GM12873 (cell line): ENCODE measurements at regions not wholly inside any gene's neighbourhood (a gene's known extent, or its start where the extent isn't known, plus 50 kb on each side); places are given as distances from the start of the nearest gene placed in this dataset.

Experiments
- TF ChIP-seq, protein P1 (sequence below): IDR thresholded peaks from 2 replicates; pipeline ENCODE4 v1.5.1; 2012; ENCODE audit warnings: low read depth, mild to moderate bottlenecking, moderate library complexity, low read length, control low read depth; ENCODE audit not compliant: insufficient read depth; ENCODE audit errors: missing control alignments

DNA sequence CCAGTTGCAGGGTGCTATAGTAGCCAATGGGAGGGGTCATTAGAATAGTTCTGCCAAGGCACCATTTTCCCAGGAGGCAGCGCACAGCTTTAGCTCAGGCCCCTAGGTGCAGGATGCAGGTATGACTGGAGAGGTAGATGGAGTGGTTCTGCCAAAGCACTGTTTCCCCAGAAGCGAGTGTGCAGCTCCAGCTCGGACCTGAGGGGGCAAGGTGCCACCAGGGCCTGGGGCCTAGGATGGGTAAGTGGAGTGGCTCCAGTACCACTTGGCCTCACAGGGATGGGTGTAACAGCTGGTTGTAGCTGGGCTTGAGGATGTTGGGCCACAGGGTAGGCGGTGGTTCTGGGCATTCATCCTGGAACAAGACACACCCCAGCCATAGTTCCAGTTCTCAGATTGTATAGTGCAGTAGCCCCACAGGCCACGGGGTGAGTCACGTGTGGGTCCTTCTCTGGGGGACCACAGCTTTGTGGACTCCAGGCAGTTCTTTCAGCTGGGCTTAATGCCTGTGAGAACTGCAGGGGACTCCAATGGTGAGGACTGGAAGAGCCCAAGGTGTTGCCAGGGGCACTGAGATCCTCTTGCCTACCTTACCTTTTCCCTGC is 185.5 kb upstream of the ANKH start:
- TF ChIP-seq, protein P1, sequence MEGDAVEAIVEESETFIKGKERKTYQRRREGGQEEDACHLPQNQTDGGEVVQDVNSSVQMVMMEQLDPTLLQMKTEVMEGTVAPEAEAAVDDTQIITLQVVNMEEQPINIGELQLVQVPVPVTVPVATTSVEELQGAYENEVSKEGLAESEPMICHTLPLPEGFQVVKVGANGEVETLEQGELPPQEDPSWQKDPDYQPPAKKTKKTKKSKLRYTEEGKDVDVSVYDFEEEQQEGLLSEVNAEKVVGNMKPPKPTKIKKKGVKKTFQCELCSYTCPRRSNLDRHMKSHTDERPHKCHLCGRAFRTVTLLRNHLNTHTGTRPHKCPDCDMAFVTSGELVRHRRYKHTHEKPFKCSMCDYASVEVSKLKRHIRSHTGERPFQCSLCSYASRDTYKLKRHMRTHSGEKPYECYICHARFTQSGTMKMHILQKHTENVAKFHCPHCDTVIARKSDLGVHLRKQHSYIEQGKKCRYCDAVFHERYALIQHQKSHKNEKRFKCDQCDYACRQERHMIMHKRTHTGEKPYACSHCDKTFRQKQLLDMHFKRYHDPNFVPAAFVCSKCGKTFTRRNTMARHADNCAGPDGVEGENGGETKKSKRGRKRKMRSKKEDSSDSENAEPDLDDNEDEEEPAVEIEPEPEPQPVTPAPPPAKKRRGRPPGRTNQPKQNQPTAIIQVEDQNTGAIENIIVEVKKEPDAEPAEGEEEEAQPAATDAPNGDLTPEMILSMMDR, result no peak

DNA sequence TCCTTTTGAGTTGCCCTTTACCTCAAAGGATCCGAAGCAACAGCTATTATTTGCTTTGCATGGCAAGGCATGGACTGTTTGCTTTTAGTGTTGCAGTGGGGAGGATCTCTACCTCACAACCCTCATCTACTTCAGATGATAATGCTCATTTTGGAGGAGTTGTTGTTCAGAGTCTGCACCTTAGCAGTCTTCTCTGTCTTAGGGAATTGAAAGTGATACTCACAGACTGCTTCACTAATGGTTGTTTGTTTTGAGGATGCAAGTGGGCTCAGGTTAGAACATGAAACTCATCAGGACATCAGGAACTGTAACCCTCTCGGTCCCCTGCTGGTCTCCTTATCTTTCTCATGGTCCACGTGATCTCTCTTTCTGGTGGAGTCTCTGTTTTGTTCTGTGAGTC is 172.9 kb upstream of the ANKH start:
- TF ChIP-seq, protein P1, result no peak

DNA sequence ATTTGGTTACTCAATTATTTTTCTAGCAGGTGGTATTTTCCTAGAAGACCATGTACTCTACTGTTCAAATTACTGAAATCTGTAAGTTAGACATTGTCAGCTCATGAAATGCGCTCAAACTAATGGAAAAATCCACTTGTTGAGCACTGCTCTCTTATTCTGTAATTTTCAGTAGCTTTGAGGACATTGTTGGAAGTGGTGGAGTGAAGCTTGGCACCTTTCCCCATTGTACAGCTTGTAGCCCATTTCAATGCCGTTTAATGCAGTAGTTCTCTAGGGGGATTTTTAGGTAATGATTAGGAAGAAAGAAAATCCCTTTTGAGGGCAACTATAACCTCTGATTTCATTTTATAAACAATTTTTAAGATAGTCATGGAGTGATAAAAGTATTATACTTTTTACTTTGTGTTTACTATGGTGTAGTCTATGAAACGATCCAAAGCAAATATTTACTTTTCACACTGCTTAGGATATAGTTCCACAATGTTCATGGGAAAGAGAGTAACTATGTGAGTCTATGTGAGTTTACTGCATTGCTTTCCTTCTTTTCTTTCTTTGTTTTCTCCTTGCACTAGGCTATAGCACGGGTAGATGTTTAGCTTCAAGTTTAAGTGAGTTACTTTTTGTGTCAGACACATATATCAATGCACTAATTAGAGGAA is 165.8 kb upstream of the ANKH start:
- TF ChIP-seq, protein P1, result no peak

DNA sequence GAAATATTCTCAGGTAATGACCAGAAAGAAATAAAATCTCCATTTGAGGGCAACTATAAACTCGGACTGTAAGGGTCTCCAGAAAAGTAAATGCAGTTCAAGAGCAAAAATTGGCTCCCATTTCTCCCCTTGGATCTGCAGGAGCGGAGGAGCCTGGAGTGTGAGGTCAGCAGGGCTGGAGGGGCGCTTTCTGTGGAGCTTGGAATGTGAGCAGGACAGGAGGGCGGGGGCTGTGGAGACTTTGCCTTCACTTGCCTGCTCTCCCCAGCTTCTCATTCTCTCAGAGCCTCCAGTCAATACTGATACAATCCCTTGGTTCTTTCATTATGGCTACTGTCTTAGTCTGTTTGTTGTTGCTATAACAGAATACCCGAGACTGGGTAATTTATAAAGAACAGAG is 162.8 kb upstream of the ANKH start:
- TF ChIP-seq, protein P1, result no peak

DNA sequence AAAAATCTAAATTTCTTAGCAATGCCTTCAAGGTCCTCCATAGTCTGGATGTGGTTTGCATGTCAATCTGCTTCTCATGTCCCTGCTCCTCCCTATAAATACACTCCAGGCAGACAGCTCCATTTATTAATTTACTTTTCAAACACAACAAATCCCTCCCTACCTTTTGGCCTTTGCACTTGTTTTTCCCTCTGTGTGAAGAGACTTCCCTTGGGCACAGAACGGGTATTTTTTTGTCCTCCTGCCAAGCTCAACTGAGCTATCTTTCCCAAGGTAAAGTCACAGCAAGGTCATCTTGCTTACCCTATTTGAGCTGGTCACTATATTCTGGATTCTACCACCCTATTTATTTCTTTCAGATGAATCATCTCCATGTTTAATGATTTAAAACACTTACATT is 159.6 kb upstream of the ANKH start:
- TF ChIP-seq, protein P1, result no peak

DNA sequence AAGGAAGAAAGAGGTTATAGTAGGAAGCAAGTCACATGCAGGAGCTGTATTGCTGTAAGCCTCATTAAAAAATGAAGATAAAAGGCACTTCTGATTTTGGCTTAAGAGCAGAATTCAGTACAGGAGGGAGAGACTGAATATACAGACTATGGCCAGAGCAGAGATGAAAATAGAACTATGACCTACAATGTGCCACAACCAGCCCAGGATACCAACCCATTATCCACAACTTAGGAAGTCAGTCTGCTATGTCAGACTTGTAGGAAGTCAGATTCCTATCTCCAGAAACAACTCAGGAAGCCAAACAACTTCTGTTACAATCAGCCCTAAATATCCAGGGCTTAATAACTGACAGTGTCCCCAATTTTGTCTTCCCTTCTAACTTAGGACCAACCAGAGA is 156.2 kb upstream of the ANKH start:
- TF ChIP-seq, protein P1, result no peak

DNA sequence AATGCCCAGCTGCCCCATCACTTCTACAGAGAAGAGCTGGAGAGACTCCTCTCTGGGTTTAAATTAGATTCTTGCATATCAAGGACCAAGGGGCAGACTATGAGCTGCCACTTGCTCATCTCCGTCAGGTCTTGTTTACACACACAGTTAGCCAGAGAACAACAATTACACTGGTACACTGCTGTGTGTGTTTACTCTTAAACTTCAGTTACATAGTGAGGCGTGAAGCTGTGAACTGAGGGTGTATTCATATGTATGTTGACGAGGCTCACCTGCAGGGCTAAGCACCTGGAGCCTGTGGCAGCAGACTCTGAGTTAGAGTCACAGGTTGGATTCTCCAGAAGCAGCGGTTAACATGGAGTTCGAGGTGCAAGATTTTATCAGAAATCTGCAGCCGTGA is 155.4 kb upstream of the ANKH start:
- TF ChIP-seq, protein P1, result no peak
